ENCODE measurements at regions not wholly inside any gene's neighbourhood (a gene's known extent, or its start where the extent isn't known, plus 50 kb on each side); places are given as distances from the start of the nearest gene placed in this dataset.

DNA sequence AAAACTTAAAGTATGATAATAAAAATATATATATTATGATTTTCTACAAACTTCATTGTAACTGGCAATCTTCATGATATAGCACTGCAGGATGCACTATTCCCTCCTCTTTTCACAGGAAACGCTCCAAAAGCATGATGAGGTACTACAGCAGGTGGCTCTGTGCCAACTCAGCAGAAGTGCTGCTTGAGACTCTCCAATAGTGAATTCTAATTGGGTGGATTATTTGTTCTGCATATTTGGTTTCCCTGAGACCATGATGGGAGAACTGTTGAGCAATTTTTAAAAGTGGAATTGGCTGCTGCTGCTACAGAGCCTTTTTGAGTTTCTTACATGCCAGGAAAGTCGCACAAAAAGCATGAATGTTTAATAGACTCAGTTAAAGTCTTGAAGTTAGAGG lies 1782.4 kb upstream of the PCDH20 start:
- intact Hi-C loops (cut with DNase I) = no loop called here
- 74 to 81% methylated on average over 2 of the region's 2 CpGs for WGBS, 2 donors
- FAIRE-seq (no peak), ATAC-seq (no peak), DNase-seq (no peak)
- Histone ChIP-seq H3K9me3 (no peaks in the 10 kb centered on the region), H3K36me3 (no peaks in the 10 kb centered on the region), H3K4me3 (no peak overlapping the region), H3K4me1 (no peaks in the 10 kb centered on the region), H3K27ac (no peak overlapping the region), H3K27me3 (no peaks in the 10 kb centered on the region)
- TF ChIP-seq, protein P1, sequence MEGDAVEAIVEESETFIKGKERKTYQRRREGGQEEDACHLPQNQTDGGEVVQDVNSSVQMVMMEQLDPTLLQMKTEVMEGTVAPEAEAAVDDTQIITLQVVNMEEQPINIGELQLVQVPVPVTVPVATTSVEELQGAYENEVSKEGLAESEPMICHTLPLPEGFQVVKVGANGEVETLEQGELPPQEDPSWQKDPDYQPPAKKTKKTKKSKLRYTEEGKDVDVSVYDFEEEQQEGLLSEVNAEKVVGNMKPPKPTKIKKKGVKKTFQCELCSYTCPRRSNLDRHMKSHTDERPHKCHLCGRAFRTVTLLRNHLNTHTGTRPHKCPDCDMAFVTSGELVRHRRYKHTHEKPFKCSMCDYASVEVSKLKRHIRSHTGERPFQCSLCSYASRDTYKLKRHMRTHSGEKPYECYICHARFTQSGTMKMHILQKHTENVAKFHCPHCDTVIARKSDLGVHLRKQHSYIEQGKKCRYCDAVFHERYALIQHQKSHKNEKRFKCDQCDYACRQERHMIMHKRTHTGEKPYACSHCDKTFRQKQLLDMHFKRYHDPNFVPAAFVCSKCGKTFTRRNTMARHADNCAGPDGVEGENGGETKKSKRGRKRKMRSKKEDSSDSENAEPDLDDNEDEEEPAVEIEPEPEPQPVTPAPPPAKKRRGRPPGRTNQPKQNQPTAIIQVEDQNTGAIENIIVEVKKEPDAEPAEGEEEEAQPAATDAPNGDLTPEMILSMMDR (IDR thresholded peaks at IDR 0.05) = no peak

DNA sequence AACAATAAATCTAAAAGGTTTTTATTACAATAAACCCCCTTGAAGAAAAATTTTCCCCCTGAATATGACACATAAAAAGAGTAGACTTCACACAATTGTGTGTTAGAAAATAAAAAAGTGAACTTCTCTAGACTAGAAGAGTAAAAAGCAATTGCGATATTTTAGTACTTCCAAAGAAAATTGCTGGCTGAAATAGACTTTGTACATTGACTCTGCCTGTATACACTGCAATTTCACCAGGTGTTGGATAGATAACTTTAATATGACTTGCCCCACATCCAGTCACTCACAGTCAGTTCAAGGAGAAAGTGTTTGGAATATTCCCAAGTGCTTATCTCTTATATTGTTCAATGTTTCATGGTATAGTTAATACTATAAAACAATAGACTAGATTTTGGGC lies 1780.1 kb upstream of the PCDH20 start:
- Histone ChIP-seq H3K36me3 (no peaks in the 10 kb centered on the region), H3K4me1 (no peaks in the 10 kb centered on the region), H3K27ac (no peak overlapping the region), H3K27me3 (no peaks in the 10 kb centered on the region), H3K9me3 (no peaks in the 10 kb centered on the region), H3K4me3 (no peak overlapping the region)
- FAIRE-seq = no peak
- no peak for ATAC-seq
- TF ChIP-seq, protein P1 (IDR thresholded peaks at IDR 0.05) = no peak
- DNase-seq = no peak
- 38 to 39% methylated on average over 1 of the region's 1 CpG for WGBS, 2 donors
- intact Hi-C loops (cut with DNase I) = no loop called here

DNA sequence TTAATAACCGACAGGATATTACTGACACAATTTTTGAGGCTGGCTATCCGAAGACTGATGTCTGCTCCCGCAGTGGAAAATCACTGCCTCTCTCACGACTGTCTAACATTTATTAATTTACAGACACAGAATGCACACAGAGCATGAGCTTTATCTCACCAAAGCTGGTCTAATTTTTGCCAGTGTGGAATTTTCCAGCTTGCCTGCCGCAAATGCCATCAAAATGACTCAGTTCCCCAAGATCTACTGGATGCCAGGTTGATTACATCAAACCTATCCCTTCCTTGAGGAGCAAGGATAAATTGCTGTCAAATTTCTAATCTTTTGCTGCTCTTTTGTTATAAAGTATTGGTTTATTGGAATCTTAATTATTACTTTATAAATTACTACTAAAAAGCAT lies 1775.1 kb upstream of the PCDH20 start:
- no peaks in the 10 kb centered on the region for H3K9me3 ChIP-seq
- no peak for ATAC-seq
- no peaks in the 10 kb centered on the region for H3K36me3 ChIP-seq
- intact Hi-C loops (cut with DNase I) = no loop called here
- no peak for FAIRE-seq
- H3K27me3 ChIP-seq = no peaks in the 10 kb centered on the region
- TF ChIP-seq, protein P1 (IDR thresholded peaks at IDR 0.05) = no peak
- H3K4me3 ChIP-seq = no peak overlapping the region
- no peak for DNase-seq
- H3K27ac ChIP-seq = no peak overlapping the region
- 69 to 70% methylated on average over 5 of the region's 5 CpGs for WGBS, 2 donors
- H3K4me1 ChIP-seq = no peaks in the 10 kb centered on the region

DNA sequence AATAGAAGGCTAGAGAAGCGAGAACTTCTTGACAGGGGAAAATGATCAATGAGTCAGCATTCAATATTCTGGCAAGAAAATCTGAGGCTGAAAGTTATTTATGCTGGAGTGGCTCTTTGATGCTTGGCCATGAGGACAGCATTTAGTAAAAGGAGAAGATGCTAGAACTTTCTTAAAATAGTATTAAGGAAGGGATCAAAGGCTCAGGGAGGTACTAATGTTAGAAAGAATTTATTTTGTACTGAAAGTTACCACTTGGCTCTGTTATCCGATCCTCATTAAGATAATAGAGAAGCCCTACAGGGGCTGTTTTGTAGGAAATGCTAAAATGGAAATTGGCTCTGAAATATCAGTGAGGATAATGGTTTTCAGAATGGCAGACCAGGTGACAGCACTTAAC lies 1774.6 kb upstream of the PCDH20 start:
- H3K9me3 ChIP-seq = no peaks in the 10 kb centered on the region
- H3K27ac ChIP-seq = no peak overlapping the region
- intact Hi-C loops (cut with DNase I) = no loop called here
- no peaks in the 10 kb centered on the region for H3K36me3 ChIP-seq
- DNase-seq = no peak
- TF ChIP-seq, protein P1 (IDR thresholded peaks at IDR 0.05) = no peak
- WGBS, 2 donors = 71 to 75% methylated on average over 2 of the region's 2 CpGs
- ATAC-seq = no peak
- FAIRE-seq = no peak
- H3K4me1 ChIP-seq = no peaks in the 10 kb centered on the region
- H3K27me3 ChIP-seq = no peaks in the 10 kb centered on the region
- no peak overlapping the region for H3K4me3 ChIP-seq

DNA sequence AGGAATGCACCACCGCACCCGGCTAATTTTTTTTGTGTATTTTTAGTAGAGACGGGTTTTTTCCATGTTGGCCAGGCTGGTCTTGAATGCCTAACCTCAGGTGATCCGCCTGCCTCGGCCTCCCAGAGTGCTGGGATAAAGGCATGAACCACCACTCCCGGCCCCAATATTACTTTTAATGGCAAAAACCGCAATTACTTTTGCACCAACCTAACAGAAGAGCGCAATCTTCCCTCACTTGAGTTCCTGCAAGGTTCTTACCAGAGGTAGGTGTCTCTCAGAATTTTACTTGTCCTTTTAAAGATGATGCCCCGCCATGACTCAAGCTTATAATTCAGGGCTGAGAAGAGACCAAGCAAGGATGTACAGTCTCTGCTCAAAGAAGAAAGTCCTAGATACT lies 1774.1 kb upstream of the PCDH20 start:
- WGBS, 2 donors = 88 to 94% methylated on average over 9 of the region's 9 CpGs
- no peaks in the 10 kb centered on the region for H3K9me3 ChIP-seq
- no peak for FAIRE-seq
- H3K27ac ChIP-seq = no peak overlapping the region
- no peaks in the 10 kb centered on the region for H3K4me1 ChIP-seq
- H3K27me3 ChIP-seq = no peaks in the 10 kb centered on the region
- ATAC-seq = no peak
- intact Hi-C loops (cut with DNase I) = no loop called here
- H3K4me3 ChIP-seq = no peak overlapping the region
- H3K36me3 ChIP-seq = no peaks in the 10 kb centered on the region
- DNase-seq = no peak
- TF ChIP-seq, protein P1 (IDR thresholded peaks at IDR 0.05) = no peak

Data from pancreas (tissue), 10 donors.